ENCODE measurements at regions not wholly inside any gene's neighbourhood (a gene's known extent, or its start where the extent isn't known, plus 50 kb on each side); places are given as distances from the start of the nearest gene placed in this dataset.

GRCh38 chr4:121462660-121463261, 81.9 kb upstream of the QRFPR start:
- TF ChIP-seq EZH2phosphoT487 (IDR thresholded peaks at IDR 0.05; ENCODE audit: borderline replicate concordance, low read depth, low read length) (no peak), CTCF (conservative IDR thresholded peaks at IDR 0.05; ENCODE audit: low read length) (peak; percentile 87)
- Histone ChIP-seq H3K4me3 (ENCODE audit: low read depth, low read length, poor library complexity, severe bottlenecking) (no peak overlapping the region), H3K4me2 (ENCODE audit: low read length) (no peak overlapping the region), H3K4me1 (ENCODE audit: insufficient read depth, low read length, poor library complexity, severe bottlenecking) (no peaks in the 10 kb centered on the region), H3K79me2 (ENCODE audit: insufficient read depth, low read depth, low read length) (no peaks in the 10 kb centered on the region), H4K20me1 (ENCODE audit: insufficient read depth, low read length) (no peaks in the 10 kb centered on the region), H2AFZ (ENCODE audit: low read length) (no peak overlapping the region), H3K9me2 (ENCODE audit: insufficient read depth, low read length) (no peaks in the 10 kb centered on the region), H3K36me3 (ENCODE audit: insufficient read depth, low read length) (no peaks in the 10 kb centered on the region), H3K9me3 (ENCODE audit: low read length) (no peaks in the 10 kb centered on the region), H3K27ac (ENCODE audit: low read depth, low read length, poor library complexity, severe bottlenecking) (no peak overlapping the region)
- CTCF ChIA-PET (ENCODE audit: unreplicated experiment) = interaction anchor here (0.6 to 1.3 kb wide), 3 partner anchors 10 to 22 kb away, joined by 3 read pairs; no protein-coding TSS in a partner anchor
- POLR2A ChIA-PET = interaction anchor here (0.5 to 1.2 kb wide), 3 partner anchors 10 to 190 kb away, joined by 3 read pairs; no protein-coding TSS in a partner anchor
- BruUV-seq (replicated peaks) = no TSS peak
- DNase-seq (ENCODE audit: low spot score) = peak; percentile 71
- intact Hi-C loops (cut with micrococcal nuclease; ENCODE audit: unreplicated experiment) = loop anchor here (10.0 kb wide), 1 partner anchor 262 kb away; no protein-coding TSS in a partner anchor

GRCh38 chr4:121459026-121459425, 78.2 kb upstream of the QRFPR start:
- H3K9me2 ChIP-seq (ENCODE audit: insufficient read depth, low read length) = no peaks in the 10 kb centered on the region
- TF ChIP-seq CTCF (conservative IDR thresholded peaks at IDR 0.05; ENCODE audit: low read length) = no peak
- no peak for TF ChIP-seq EZH2phosphoT487 (IDR thresholded peaks at IDR 0.05; ENCODE audit: borderline replicate concordance, low read depth, low read length)
- H3K4me2 ChIP-seq (ENCODE audit: low read length) = no peak overlapping the region
- CTCF ChIA-PET (ENCODE audit: unreplicated experiment) = no interaction called here
- H3K27ac ChIP-seq (ENCODE audit: low read depth, low read length, poor library complexity, severe bottlenecking) = no peak overlapping the region
- H3K36me3 ChIP-seq (ENCODE audit: insufficient read depth, low read length) = no peaks in the 10 kb centered on the region
- H2AFZ ChIP-seq (ENCODE audit: low read length) = no peak overlapping the region
- no peak for DNase-seq (ENCODE audit: low spot score)
- H3K9me3 ChIP-seq (ENCODE audit: low read length) = no peaks in the 10 kb centered on the region
- no peaks in the 10 kb centered on the region for H3K79me2 ChIP-seq (ENCODE audit: insufficient read depth, low read depth, low read length)
- H3K4me3 ChIP-seq (ENCODE audit: low read depth, low read length, poor library complexity, severe bottlenecking) = no peak overlapping the region
- BruUV-seq (replicated peaks) = no TSS peak
- H4K20me1 ChIP-seq (ENCODE audit: insufficient read depth, low read length) = no peaks in the 10 kb centered on the region
- H3K4me1 ChIP-seq (ENCODE audit: insufficient read depth, low read length, poor library complexity, severe bottlenecking) = no peaks in the 10 kb centered on the region
- intact Hi-C loops (cut with micrococcal nuclease; ENCODE audit: unreplicated experiment) = no loop called here
- POLR2A ChIA-PET = interaction anchor here (0.7 kb wide), 2 partner anchors 258 to 1702 kb away, joined by 3 to 5 read pairs; no protein-coding TSS in a partner anchor

GRCh38 chr4:121457278-121457875, 76.6 kb upstream of the QRFPR start:
- Histone ChIP-seq H3K36me3 (ENCODE audit: insufficient read depth, low read length) (no peaks in the 10 kb centered on the region), H3K4me3 (ENCODE audit: low read depth, low read length, poor library complexity, severe bottlenecking) (no peak overlapping the region), H3K79me2 (ENCODE audit: insufficient read depth, low read depth, low read length) (no peaks in the 10 kb centered on the region), H4K20me1 (ENCODE audit: insufficient read depth, low read length) (no peaks in the 10 kb centered on the region), H3K4me2 (ENCODE audit: low read length) (no peak overlapping the region), H3K9me2 (ENCODE audit: insufficient read depth, low read length) (no peaks in the 10 kb centered on the region), H3K27ac (ENCODE audit: low read depth, low read length, poor library complexity, severe bottlenecking) (no peak overlapping the region), H3K4me1 (ENCODE audit: insufficient read depth, low read length, poor library complexity, severe bottlenecking) (no peaks in the 10 kb centered on the region), H2AFZ (ENCODE audit: low read length) (no peak overlapping the region), H3K9me3 (ENCODE audit: low read length) (no peaks in the 10 kb centered on the region)
- DNase-seq (ENCODE audit: low spot score) = no peak
- BruUV-seq (replicated peaks) = no TSS peak
- ChIA-PET POLR2A (interaction anchor here (0.5 kb wide), 1 partner anchor 418 kb away, joined by 3 read pairs; no protein-coding TSS in a partner anchor), CTCF (ENCODE audit: unreplicated experiment) (no interaction called here)
- TF ChIP-seq CTCF (conservative IDR thresholded peaks at IDR 0.05; ENCODE audit: low read length) = no peak
- intact Hi-C loops (cut with micrococcal nuclease; ENCODE audit: unreplicated experiment) = no loop called here

Data from OCI-LY7 (cell line).